ENCODE measurements at regions not wholly inside any gene's neighbourhood (a gene's known extent, or its start where the extent isn't known, plus 50 kb on each side); places are given as distances from the start of the nearest gene placed in this dataset.

DNA sequence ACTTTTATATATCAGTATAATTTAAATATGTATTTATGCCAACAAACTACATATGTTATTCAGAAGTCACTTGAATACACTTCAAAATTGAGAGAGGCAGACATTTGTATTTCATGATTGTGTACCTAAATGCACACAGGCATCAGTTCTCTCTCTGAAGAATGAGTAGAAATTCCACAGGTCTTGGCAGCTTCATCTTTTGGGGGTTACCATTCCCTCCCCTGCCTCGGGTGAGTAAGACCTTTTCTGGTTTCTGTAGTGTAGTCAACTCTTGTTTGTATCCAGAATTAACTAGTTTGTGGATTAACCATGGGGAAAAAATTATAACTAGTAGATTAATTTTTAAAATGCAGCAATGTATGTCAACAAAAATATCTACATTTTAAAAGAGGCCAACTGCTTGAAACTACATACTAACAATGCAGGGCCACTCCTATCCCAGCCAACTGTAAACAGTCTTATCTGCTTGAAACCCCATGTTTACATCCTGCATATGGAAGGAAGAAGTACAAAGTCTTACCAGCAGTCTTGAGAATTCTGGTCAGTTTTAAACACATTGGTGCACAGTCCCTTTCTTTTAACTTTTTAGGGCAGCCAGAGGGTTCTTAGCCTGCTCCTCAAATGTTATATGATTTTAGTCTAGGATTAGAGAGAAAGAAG lies 339.6 kb upstream of the KIF2A start:
- DNase-seq (ENCODE audit: low read depth) = no peak

DNA sequence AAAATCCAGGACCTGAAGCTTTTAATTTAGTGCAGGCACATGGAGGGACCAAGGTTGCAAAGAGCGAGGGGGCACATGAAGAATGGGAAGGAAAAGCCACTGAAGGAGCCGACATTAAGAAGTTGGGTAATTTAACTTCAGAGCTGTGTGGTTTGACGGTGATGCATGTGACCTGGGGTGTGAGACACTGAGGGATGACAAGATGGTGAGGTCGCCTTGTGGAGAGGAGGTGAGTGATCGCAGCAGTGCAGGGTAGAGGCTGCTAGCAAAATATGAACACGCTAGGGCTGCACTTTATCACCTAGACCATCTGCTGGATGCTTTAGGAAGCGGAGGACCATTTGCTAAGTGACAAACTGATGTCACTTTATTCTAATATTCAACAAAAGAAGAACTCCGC lies 339.0 kb upstream of the KIF2A start:
- DNase-seq (ENCODE audit: low read depth) = no peak

DNA sequence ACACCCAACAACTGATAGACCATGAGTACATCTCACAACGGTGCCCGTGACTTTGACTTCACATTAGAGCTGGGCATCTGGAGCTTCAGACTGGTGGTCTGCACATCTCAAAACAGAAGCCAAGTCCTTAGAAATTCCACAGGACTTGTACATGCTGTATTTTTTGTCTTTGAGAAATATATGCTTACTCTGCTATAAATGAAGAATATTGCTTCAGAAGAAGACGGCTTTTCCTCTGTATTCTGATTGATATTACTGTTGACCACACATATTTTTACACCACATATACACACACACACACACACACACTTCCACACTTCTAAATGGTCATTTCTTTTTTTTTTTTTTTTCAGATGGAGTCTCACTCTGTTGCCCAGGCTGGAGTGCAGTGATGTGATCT lies 338.3 kb upstream of the KIF2A start:
- no peak for DNase-seq (ENCODE audit: low read depth)

DNA sequence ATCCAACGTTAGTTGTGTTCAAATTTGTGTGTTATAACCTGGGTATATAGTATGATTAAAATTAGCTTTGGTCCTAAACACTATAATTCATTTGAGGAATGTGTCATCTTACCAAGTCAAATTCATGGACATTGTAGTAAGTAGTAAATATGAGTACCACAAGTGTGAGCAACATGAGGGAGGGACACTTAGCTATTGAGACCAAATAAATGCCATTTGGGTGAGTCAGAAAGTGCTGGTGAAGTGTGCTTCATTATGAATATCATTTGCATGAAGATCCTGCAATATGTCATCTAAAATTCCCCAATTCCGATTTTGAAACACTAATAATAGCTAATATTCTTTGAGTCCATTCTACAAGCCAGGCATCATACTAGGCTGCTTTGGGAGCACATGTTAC lies 336.7 kb upstream of the KIF2A start:
- no peak for DNase-seq (ENCODE audit: low read depth)

DNA sequence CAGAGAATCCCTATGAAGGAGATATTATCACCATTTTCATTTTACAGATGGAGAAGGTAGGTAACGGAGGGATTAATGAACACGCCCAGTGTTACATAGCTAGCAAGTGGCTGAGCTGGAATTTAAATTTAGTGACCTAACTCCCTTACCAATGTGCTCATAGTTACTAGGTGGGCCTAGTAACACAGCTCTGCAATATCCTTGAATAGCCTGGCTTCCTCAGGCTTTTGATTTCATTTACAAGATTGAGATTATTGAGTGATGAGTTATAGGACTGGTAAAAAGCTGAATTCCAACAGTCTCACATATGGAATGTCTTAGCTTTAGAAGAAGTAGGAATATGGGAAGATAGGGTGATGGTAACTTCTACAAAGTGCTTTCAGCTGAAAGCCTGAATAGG lies 336.3 kb upstream of the KIF2A start:
- no peak for DNase-seq (ENCODE audit: low read depth)

DNA sequence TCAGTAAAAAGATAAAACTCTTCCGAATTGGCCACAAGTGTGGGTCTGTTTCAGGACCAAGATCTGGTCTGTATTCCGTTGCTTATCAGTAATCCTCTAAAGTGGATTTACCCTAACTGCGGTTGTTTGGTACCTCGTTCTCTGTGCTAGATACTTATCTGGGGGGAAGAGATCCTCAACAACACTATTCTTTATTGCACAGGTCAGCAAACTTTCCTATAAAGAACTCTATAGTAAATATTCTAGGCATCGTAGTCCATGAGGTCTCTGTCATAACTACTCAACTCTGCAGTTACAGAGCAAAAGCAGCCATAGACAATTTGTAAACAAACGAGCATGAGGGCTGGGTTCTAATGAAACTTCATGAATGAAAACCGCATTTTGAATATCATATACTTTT lies 335.8 kb upstream of the KIF2A start:
- DNase-seq (ENCODE audit: low read depth) = no peak

DNA sequence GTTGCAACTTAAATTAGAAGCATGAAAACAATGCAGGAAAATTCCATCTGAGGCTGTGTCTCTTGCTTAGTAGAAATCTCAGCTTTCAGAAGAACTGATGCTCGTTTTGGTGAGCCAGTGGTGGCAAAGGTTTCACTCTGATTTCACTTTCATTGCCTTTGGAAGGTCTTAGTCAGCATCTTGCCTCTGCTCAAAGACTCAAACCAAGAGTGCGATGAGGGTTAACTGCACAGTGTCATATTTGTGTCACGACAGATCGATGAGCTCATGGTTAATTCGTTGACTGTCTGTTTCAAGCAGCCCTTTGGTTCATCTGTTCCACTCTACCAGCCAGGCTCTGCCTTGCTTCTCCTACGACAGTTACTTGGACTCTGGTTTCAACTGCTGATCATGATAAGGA lies 331.3 kb upstream of the KIF2A start:
- DNase-seq (ENCODE audit: low read depth) = no peak

DNA sequence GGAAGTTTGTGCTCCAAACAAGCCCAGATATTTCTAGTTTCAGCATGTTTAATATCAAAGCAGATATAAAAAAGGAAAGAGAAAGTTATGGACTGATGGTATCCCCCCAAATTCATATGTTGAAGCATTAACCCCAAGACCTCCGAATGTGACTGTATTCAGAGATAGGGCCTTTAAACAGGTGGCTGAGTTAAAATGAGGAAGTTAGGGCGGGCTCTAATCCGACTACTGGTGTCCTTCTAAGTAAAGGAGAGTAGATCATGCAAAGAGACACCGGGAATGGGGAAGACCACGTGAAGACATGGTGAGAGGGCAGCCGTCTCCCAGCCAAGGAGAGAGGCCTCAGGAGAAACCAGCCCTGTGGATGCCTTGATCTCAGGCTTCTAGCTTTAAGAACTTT lies 324.1 kb upstream of the KIF2A start:
- no peak for DNase-seq (ENCODE audit: low read depth)

DNA sequence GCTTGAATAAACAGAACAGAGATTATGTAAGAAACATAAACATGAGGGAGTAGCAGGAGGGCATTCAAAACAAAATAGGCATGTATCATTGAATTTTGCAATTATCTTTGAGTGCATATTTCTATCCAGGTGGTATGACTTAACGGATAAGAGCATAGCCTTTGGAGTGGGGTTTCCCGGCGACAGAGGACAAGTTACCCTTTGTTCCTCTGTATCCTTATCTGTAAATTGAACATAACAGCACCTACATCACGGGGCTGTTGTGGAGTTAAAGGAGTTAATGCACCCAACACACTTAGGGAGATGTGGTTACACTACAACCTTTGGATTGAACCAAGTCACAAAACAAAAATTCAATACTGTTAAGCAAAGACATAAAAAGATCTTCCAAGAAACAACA lies 314.6 kb upstream of the KIF2A start:
- no peak for DNase-seq (ENCODE audit: low read depth)

DNA sequence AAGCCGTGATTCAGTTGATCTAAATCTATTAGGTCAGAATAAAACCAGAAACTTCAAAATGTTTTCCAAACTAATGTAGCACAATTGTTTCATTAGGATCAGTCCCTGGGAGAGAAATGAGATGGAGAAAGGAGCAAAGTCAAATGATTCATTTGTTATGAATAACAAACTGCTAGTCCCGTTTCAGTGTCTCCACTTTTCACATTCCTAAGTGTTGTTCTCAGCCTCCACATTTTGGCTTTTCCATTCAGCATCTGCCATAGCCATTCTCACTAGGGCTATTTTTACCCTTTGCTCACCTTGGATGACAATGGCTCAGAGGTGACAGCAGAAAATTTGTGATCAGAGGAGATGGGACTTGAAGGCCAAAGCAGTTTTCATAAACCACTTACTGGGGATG lies 314.1 kb upstream of the KIF2A start:
- DNase-seq (ENCODE audit: low read depth) = no peak

DNA sequence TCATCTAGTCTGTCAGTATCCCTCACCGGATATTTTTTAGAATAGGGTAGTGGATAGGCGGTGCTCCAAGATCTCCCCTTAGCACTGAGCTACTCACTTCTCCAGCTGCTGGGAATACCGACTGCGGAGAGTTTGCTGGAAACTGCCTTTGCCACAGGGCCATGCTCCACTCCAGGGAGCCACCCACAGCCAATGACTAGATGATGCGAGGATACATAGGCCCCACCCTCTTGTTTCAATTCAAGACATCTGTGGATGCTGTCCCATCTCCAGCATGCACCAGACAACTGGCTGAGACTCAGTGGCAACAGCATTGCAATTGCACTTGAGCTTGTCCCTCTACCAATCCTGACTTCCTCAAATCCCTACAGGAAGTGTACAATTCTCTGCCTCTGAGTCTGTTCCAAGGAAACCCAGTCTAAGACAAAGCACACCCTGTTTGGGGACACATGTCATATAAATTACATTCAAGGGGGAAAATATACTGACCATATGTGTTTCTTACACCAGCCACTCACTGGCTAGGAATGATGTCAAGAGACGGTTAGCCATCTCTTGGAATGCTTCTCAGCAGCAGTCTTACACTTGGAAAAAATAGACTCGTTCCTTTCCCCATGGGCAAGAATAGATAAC lies 312.6 kb upstream of the KIF2A start:
- DNase-seq (ENCODE audit: low read depth) = no peak

DNA sequence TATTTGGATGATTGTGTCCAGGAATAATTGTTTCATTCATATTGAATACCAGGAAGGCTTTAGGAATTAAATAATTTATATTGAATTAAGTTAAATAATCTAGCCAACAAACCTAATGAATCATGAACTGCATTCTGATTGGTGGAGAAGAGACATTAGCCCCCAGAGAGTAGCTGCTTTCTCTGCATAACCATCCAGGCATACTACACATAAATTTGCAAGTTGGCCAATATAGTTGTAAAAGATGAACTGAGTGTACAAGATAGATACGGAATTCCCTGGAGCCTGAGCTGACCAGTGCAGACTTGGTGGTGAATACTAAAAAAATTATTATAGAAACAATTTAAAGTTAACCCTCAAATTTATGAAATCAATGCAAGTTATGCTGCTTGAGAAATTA lies 311.8 kb upstream of the KIF2A start:
- DNase-seq (ENCODE audit: low read depth) = no peak

DNA sequence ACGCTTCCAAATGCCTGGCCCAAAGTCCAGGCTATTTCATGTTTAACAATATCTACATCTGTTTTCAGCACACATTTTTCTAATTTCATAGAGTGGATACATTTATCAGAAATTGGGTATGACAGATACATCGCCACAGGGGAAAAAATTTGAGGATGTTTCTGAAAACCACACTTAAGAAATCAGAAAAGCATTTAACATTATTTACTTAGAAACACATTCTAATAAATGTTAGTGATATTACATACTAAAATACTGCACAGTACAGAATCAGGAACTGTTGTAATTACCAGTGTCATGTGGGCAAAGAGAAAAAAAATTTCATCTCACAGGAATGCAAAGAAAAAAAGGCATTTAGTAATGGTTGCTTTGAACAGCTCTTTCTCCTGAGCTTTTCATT lies 310.5 kb upstream of the KIF2A start:
- DNase-seq (ENCODE audit: low read depth) = no peak

DNA sequence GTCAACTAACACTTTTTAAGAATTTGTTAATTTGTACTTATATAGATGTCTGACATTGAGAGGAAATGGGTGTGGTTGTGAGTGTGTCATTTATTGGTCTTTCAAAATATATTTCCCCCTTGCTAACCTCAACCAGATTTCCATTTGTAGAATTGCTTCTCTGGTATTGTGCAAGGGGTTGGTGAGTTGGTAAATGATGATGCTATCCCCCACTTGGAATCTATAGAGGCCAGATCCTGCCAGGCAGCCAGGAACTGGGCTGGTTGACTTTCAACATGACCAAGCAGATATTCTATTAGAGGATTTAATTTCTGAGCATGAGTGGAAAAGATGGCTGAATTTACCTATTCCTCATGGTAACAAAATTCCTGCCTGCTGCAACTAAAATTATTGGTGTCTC lies 306.6 kb upstream of the KIF2A start:
- DNase-seq (ENCODE audit: low read depth) = no peak

DNA sequence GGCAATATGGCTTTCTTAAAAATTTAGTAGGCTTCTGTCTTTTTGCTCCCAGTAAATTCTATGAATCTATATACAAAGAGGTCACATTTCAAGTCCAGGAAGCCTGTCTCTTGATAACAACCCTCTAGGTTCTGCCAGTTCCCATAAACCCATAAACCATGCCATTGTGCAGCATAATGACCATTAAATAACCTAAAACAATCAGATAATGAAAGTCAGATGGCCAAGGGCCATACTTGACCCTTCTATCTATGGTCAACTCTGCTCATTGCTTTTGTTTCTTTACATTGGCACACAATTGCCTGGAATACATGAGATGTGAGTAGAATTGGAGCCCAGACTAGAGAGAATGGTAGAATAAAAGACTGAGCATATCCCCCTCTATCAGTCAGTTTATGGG lies 305.4 kb upstream of the KIF2A start:
- DNase-seq (ENCODE audit: low read depth) = no peak

DNA sequence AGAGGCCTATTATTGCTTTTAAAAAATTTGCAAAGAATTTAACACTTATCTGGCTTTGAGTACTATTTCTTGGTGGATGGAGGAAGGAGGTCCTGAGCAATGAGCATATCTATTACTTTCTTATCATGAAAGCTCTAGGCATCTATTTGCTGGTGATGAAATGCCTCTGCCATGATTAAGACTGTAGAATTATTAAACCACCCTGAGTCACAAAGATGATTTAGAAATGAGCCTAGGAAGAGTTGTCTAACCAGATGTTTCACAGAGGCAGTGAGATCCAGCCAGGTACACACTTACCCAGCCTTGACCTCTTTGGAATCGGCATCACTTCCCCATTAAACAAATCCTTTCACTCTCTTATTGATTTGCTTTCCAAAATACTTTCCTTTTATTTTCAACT lies 304.4 kb upstream of the KIF2A start:
- no peak for DNase-seq (ENCODE audit: low read depth)

DNA sequence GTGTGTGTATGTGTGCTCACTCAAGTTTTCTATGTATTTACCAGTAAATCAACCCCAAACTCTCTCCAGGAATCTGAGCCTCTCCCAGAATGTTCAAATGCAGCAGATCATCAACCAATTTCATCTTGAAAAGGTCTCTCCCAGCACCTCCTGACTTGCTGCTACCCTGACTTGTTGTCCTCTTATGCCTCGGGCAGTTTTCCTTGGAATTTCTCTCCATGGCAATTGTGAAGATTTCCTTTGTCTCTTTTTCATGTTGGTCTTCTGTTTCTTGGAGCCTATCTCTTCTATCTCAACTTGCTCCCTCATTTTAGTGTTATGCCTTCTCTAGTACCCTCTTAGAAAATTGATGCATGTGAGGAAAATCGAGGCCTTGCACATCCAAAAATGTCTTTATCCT lies 303.6 kb upstream of the KIF2A start:
- DNase-seq (ENCODE audit: low read depth) = no peak

DNA sequence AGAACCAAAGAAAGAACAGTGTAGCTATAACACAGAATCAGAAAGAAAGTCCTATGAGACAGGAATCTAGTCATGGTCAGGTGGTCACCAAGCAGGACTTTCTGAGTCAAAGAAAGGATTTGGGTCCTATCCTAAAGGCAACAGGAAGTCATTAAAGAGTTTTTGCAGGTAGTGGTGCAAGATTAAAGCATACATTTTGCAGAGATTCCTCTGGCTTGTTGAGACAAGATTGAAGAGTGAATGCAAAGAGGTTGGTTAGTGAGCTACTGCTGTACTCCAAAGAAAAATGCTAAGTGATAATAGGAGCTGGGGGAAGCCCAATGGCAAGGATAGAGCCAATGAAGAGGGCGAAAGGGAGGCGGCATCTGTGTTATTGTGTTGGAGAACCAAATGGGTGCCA lies 300.5 kb upstream of the KIF2A start:
- DNase-seq (ENCODE audit: low read depth) = no peak

DNA sequence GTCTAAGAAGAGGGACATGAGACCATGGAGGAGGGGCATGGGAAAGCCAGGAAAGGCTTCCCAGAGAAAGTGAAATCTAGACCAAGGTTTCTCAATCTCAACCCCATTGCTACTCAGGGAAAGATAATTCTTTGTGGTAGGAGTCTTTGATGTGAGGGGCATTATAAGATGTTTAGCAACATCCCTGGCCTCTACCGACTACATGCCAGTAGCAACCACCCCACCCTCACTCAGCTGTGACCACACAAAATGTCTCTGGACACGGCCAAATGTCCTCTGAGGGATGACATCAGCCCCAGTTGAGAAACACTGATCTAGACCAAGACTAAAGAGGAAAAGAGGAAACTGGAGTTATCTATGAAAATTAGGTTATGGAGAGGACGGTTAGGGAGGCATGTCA lies 298.5 kb upstream of the KIF2A start:
- DNase-seq (ENCODE audit: low read depth) = no peak

DNA sequence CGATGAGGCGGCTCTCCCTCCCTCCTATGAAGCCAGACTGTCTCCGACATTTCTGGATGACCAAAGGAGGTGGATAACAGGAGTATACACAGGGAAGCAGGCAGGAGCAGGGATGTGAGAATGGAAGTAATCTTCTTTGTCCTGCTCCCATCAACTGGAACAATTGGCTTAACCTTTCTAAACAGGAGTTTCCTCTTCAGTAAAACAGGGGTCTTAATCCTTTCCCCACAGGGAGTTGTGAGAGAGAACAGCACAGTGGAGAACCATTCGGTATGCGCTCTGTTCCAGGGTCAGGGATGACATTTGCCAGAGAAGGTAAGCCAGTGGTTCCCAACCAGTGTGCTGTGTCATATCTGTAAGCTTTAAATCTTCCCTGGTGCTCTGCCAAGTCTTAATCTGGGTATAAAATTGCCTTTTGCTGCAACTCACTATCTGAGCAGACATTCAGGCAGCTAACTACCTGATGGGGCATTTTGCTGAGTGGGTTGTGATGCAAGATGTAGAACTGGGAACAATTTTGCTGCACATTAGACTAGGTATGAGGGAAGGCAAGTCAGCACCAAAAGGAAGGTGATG lies 294.8 kb upstream of the KIF2A start:
- no peak for DNase-seq (ENCODE audit: low read depth)

DNA sequence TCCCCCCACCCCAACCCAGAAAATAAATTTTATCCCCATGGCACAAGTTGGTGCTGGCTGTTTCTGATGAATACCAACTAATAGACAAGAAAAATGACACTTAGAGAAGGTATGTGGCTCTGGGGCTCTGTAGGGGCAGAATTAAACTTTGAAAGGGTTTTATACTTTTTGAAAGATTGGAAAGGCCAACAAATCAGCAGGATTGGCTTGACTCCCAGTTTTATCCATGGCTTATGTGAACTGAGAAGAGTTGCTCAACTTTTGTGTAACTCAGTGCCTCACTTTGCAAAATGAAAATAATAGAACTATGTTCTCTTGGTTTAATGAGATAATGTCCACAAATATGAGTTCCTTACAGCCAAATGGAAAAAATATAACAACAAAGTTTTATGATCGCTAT lies 288.9 kb upstream of the KIF2A start:
- no peak for DNase-seq (ENCODE audit: low read depth)

DNA sequence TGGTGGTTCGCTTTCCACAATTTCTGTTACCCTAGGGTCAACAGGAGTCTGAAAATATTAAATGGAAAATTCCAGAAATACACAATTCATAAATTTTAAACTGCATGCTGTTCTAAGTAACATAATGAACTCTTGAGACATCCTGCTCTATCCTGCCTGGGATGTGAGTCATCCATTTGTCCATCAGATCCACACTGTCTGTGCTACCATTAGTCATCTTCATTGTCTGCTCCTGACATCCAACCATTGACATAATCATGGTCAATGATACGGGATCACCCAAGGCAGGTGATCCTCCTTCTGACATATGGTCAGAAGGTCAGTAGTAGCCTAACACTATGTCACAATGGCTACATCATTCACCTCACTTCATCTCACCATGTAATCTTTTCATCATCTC lies 276.7 kb upstream of the KIF2A start:
- DNase-seq (ENCODE audit: low read depth) = no peak

DNA sequence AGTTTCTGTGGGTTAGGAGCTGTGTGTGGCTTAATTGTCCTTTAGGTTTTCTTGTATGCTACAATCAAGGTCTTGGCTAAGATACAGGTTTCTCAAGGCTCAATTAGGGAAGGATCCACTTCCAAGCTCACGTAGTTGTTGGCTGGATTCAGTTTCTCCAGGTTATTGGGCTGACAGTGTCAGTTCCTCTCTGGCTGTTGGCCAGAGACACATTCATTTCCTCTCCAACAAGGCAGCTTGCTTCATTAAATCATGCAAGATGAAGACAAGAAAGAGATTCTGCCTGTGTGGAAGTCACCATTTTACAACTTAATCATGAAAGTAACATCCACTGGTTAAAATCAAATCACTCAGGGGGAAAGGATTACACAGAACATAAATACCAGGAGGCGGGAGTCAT lies 275.7 kb upstream of the KIF2A start:
- no peak for DNase-seq (ENCODE audit: low read depth)

DNA sequence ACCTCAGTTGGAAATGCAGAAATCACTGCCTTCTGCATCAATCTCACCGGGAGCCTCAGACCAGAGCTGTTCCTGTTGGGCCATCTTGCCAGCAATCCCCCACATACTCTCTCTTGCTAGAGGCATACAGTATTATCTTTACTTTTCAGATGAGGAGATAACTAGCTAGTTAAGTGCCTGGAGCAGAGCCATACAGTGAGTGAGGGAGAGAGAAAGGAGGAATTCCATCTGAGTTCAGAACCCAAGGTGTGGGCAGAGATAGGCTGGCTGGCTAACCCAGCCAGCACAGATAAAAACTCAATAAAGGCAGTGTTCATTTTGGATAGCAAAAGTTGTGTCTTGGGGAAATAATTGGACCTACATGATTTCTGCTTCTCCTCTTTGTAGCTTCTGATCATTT lies 268.0 kb upstream of the KIF2A start:
- no peak for DNase-seq (ENCODE audit: low read depth)

Measured in activated T-cell treated with anti-CD3 and anti-CD28 coated beads for 48 hours (primary cell).